WTC11 (cell line): ENCODE measurements at regions not wholly inside any gene's neighbourhood (a gene's known extent, or its start where the extent isn't known, plus 50 kb on each side); places are given as distances from the start of the nearest gene placed in this dataset.

ENCODE experiments used
- ATAC-seq: fragments of 200-7000 bp; cut with Tn5 transposase; 2 replicates; pipeline ENCODE4 v1.10.0; 2021; ENCODE audit warnings: mild to moderate bottlenecking, moderate library complexity
- CTCF ChIA-PET: fragments of 300-600 bp; sonication (Branson Sonifier 250); formaldehyde crosslinking; loops from one replicate; lab custom pipeline; 2021; ENCODE audit warnings: antibody characterized with exemption; lab: Charles Lee
- POLR2A ChIA-PET: fragments of 350-600 bp; sonication (Branson Sonifier 250); formaldehyde crosslinking; loops from one replicate; lab custom pipeline; 2021; ENCODE audit warnings: antibody characterized with exemption; lab: Charles Lee
- DNase-seq: peaks from one replicate; pipeline ENCODE4 v3.0.0; 2021; ENCODE audit warnings: low spot score
- H3K27ac Mint-ChIP-seq: 2 replicates; pipeline ENCODE4 v1.8.0; 2021; ENCODE audit warnings: mixed read lengths
- H3K27me3 Mint-ChIP-seq: 2 replicates; pipeline ENCODE4 v1.8.0; 2021; ENCODE audit warnings: low read depth, mild to moderate bottlenecking, moderate library complexity, mixed read lengths
- H3K36me3 Mint-ChIP-seq: 2 replicates; pipeline ENCODE4 v1.8.0; 2021; ENCODE audit warnings: mixed read lengths
- H3K4me1 Mint-ChIP-seq: 2 replicates; pipeline ENCODE4 v1.8.0; 2022; ENCODE audit warnings: mixed read lengths
- H3K4me3 Mint-ChIP-seq: 2 replicates; pipeline ENCODE4 v1.8.0; 2021; ENCODE audit warnings: mild to moderate bottlenecking, moderate library complexity, mixed read lengths
- H3K9me3 Mint-ChIP-seq: 2 replicates; pipeline ENCODE4 v1.8.0; 2021; ENCODE audit warnings: mixed read lengths
- ATF1 ChIP-seq: sonication (generic); formaldehyde crosslinking; IDR thresholded peaks from 2 replicates; pipeline ENCODE4 v1.8.1; 2023; ENCODE audit warnings: mild to moderate bottlenecking, moderate library complexity, missing genetic modification reagents
- CREB1 ChIP-seq: sonication (generic); formaldehyde crosslinking; IDR thresholded peaks from 2 replicates; pipeline ENCODE4 v1.8.0; 2023; ENCODE audit warnings: mild to moderate bottlenecking, missing genetic modification reagents
- CREM ChIP-seq: sonication (generic); formaldehyde crosslinking; IDR thresholded peaks from 2 replicates; pipeline ENCODE4 v1.8.1; 2022; ENCODE audit warnings: mild to moderate bottlenecking, missing genetic modification reagents, moderate library complexity
- ESRRA ChIP-seq: sonication (generic); formaldehyde crosslinking; IDR thresholded peaks from 2 replicates; pipeline ENCODE4 v1.8.1; 2022; ENCODE audit warnings: mild to moderate bottlenecking, missing genetic modification reagents, borderline replicate concordance
- FOXK1 ChIP-seq: sonication (generic); formaldehyde crosslinking; IDR thresholded peaks from 2 replicates; pipeline ENCODE4 v1.8.0; 2022; ENCODE audit warnings: mild to moderate bottlenecking, moderate library complexity, missing genetic modification reagents
- FOXP1 ChIP-seq: sonication (generic); formaldehyde crosslinking; IDR thresholded peaks from 2 replicates; pipeline ENCODE4 v1.8.0; 2022; ENCODE audit warnings: missing genetic modification reagents, mild to moderate bottlenecking, moderate library complexity, borderline replicate concordance
- GABPB1 ChIP-seq: sonication (generic); formaldehyde crosslinking; IDR thresholded peaks from 2 replicates; pipeline ENCODE4 v1.8.1; 2023; ENCODE audit warnings: mild to moderate bottlenecking, missing genetic modification reagents
- GTF2I ChIP-seq: fragments of 250-450 bp; sonication (Bioruptor Pico); conservative IDR thresholded peaks from 2 replicates; pipeline ENCODE4 v1.4.0; 2021; ENCODE audit warnings: mild to moderate bottlenecking
- IRF2 ChIP-seq: sonication (generic); formaldehyde crosslinking; IDR thresholded peaks from 2 replicates; pipeline ENCODE4 v1.8.0; 2022; ENCODE audit warnings: low read depth, missing genetic modification reagents, borderline replicate concordance
- ZNF263 ChIP-seq: sonication (generic); formaldehyde crosslinking; IDR thresholded peaks from 2 replicates; pipeline ENCODE4 v1.8.1; 2022; ENCODE audit warnings: low read depth, mild to moderate bottlenecking, moderate library complexity, missing genetic modification reagents
- ZNF416 ChIP-seq: fragments of 250-450 bp; sonication (Bioruptor Pico); IDR thresholded peaks from 2 replicates; pipeline ENCODE4 v1.9.0; 2021; ENCODE audit warnings: mild to moderate bottlenecking, inconsistent platforms
- TF ChIP-seq, protein P1 (sequence below): sonication (generic); formaldehyde crosslinking; IDR thresholded peaks from 2 replicates; pipeline ENCODE4 v1.8.0; 2023; ENCODE audit warnings: missing genetic modification reagents, mild to moderate bottlenecking, borderline replicate concordance
- TF ChIP-seq, protein P2 (sequence below): sonication (generic); formaldehyde crosslinking; IDR thresholded peaks from 2 replicates; pipeline ENCODE4 v1.8.0; 2022; ENCODE audit warnings: mild to moderate bottlenecking, missing genetic modification reagents
- TF ChIP-seq, protein P3 (sequence below): fragments of 250-450 bp; sonication (Bioruptor Pico); conservative IDR thresholded peaks from 2 replicates; pipeline ENCODE4 v1.9.0; 2021; ENCODE audit warnings: mild to moderate bottlenecking
- TF ChIP-seq, protein P4 (sequence below): sonication (generic); formaldehyde crosslinking; IDR thresholded peaks from 2 replicates; pipeline ENCODE4 v1.8.1; 2023; ENCODE audit warnings: mild to moderate bottlenecking, missing genetic modification reagents
- TF ChIP-seq, protein P5 (sequence below): fragments of 250-450 bp; sonication (Bioruptor Pico); IDR thresholded peaks from 2 replicates; pipeline ENCODE4 v1.8.0; 2021; ENCODE audit warnings: mild to moderate bottlenecking

DNA sequence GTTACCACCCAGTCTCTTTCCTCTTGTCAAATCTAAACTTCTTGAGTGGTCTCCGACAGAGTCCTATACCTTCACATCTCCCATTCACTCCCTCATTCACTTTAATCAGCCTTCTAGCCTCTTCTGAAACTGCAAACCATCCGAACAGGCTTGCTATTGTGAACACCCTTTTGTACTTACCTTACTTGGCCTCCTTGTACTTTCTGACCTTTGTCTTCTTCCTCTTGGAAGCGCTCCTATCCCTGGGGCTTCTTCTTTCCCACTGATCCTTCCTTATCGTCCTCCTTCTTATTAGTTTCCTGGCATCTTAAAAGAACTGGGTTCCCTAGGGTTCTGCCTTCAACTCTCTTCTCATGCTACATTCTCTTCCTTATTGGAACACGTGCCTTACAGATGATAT, 76.9 kb upstream of the HIF1A start (continued):
- TF ChIP-seq, protein P1, sequence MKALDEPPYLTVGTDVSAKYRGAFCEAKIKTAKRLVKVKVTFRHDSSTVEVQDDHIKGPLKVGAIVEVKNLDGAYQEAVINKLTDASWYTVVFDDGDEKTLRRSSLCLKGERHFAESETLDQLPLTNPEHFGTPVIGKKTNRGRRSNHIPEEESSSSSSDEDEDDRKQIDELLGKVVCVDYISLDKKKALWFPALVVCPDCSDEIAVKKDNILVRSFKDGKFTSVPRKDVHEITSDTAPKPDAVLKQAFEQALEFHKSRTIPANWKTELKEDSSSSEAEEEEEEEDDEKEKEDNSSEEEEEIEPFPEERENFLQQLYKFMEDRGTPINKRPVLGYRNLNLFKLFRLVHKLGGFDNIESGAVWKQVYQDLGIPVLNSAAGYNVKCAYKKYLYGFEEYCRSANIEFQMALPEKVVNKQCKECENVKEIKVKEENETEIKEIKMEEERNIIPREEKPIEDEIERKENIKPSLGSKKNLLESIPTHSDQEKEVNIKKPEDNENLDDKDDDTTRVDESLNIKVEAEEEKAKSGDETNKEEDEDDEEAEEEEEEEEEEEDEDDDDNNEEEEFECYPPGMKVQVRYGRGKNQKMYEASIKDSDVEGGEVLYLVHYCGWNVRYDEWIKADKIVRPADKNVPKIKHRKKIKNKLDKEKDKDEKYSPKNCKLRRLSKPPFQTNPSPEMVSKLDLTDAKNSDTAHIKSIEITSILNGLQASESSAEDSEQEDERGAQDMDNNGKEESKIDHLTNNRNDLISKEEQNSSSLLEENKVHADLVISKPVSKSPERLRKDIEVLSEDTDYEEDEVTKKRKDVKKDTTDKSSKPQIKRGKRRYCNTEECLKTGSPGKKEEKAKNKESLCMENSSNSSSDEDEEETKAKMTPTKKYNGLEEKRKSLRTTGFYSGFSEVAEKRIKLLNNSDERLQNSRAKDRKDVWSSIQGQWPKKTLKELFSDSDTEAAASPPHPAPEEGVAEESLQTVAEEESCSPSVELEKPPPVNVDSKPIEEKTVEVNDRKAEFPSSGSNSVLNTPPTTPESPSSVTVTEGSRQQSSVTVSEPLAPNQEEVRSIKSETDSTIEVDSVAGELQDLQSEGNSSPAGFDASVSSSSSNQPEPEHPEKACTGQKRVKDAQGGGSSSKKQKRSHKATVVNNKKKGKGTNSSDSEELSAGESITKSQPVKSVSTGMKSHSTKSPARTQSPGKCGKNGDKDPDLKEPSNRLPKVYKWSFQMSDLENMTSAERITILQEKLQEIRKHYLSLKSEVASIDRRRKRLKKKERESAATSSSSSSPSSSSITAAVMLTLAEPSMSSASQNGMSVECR (CRISPR knock-in tag): no peak
- TF ChIP-seq, protein P2, sequence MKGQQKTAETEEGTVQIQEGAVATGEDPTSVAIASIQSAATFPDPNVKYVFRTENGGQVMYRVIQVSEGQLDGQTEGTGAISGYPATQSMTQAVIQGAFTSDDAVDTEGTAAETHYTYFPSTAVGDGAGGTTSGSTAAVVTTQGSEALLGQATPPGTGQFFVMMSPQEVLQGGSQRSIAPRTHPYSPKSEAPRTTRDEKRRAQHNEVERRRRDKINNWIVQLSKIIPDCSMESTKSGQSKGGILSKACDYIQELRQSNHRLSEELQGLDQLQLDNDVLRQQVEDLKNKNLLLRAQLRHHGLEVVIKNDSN (CRISPR knock-in tag): no peak
- TF ChIP-seq, protein P3, sequence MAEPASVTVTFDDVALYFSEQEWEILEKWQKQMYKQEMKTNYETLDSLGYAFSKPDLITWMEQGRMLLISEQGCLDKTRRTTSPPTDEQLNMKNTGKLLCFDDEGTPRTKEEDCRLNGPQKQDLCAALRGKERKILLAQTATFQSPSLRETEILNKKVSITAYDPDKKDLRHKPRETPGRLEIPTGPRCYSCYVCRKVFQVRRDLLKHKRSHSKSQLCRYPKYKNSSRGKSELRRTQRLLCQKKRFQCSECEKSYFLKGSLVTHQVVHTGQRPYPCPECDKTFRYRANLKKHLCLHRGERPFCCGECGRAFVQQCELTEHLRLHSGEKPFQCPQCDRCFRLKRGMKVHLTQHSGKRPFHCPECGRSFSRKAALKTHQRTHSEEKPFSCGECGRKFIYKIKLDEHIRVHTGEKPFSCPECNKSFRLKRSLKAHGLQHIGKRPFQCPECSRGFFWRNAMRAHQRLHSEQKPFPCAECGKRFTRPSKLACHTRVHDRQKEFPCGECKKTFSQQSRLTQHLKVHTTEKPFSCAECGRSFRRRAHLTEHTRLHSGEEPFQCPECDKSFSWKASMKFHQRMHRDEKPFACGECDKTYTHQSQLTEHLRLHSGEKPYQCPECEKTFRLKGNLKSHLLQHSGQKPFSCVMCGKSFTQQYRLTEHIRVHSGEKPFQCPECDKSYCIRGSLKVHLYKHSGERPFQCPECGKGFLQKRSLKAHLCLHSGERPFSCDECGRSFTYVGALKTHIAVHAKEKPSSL (CRISPR knock-in tag): no peak
- TF ChIP-seq CREB1 (CRISPR knock-in tag): no peak
- no peak for TF ChIP-seq CREM (CRISPR knock-in tag)
- TF ChIP-seq, all 79 proteins: peak for 0

DNA sequence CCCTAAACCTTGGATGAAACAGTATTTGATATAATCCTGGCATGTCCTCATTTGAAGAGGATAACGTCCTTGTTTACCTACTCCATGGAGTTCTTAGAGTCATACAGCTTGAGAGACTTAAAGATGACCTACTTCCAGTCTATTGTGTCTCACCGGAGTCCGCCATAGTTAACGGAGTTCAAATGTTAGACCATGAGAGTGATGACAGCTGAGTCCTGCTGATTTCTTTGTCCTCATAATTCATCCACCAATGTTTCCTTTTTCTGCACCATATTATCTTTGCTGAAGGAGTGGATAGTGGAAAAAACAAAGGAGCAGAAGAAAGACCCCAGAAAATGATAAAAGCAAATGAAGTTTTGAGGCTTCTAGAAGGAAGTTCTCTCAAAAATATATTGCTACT, 75.8 kb upstream of the HIF1A start:
- Mint-ChIP-seq H3K4me3 (no peak overlapping the region), H3K27ac (no peak overlapping the region), H3K4me1 (peaks cover 24% of the 10 kb centered on the region), H3K36me3 (no peaks in the 10 kb centered on the region), H3K9me3 (peaks cover 8% of the 10 kb centered on the region), H3K27me3 (no peaks in the 10 kb centered on the region)
- ChIA-PET CTCF (no interaction called here), POLR2A (no interaction called here)
- TF ChIP-seq, protein P4, sequence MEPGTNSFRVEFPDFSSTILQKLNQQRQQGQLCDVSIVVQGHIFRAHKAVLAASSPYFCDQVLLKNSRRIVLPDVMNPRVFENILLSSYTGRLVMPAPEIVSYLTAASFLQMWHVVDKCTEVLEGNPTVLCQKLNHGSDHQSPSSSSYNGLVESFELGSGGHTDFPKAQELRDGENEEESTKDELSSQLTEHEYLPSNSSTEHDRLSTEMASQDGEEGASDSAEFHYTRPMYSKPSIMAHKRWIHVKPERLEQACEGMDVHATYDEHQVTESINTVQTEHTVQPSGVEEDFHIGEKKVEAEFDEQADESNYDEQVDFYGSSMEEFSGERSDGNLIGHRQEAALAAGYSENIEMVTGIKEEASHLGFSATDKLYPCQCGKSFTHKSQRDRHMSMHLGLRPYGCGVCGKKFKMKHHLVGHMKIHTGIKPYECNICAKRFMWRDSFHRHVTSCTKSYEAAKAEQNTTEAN (CRISPR knock-in tag): no peak
- TF ChIP-seq, protein P3 (CRISPR knock-in tag): no peak
- TF ChIP-seq GTF2I (CRISPR knock-in tag) (no peak), GABPB1 (CRISPR knock-in tag) (no peak), ESRRA (CRISPR knock-in tag) (no peak), FOXK1 (CRISPR knock-in tag) (no peak), ATF1 (CRISPR knock-in tag) (no peak), ZNF263 (CRISPR knock-in tag) (no peak), FOXP1 (CRISPR knock-in tag) (no peak), IRF2 (CRISPR knock-in tag) (no peak), ZNF416 (no peak)
- TF ChIP-seq, protein P5, sequence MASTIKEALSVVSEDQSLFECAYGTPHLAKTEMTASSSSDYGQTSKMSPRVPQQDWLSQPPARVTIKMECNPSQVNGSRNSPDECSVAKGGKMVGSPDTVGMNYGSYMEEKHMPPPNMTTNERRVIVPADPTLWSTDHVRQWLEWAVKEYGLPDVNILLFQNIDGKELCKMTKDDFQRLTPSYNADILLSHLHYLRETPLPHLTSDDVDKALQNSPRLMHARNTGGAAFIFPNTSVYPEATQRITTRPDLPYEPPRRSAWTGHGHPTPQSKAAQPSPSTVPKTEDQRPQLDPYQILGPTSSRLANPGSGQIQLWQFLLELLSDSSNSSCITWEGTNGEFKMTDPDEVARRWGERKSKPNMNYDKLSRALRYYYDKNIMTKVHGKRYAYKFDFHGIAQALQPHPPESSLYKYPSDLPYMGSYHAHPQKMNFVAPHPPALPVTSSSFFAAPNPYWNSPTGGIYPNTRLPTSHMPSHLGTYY (CRISPR knock-in tag): no peak
- DNase-seq: no peak
- ATAC-seq: no peak
